GM21528 (cell line): ENCODE measurements at regions not wholly inside any gene's neighbourhood (a gene's known extent, or its start where the extent isn't known, plus 50 kb on each side); places are given as distances from the start of the nearest gene placed in this dataset.
"Not testable (repeated sequence)": the region's sequence is repeated elsewhere in the genome, so short reads cannot be mapped to it uniquely, and the experiment has no call there.

ENCODE experiments used
- ATAC-seq: cut with Tn5 transposase; IDR thresholded peaks from one replicate; pipeline ENCODE4 v1.9.1; 2021; ENCODE audit warnings: mild to moderate bottlenecking, moderate library complexity; ENCODE audit not compliant: unreplicated experiment, low FRiP score

- no peak for ATAC-seq
Measured at GRCh38 chr7:123324283-123324682, 124.5 kb upstream of the SLC13A1 start.

- ATAC-seq: no peak
Measured at GRCh38 chr7:123323689-123324088, 123.9 kb upstream of the SLC13A1 start.

DNA sequence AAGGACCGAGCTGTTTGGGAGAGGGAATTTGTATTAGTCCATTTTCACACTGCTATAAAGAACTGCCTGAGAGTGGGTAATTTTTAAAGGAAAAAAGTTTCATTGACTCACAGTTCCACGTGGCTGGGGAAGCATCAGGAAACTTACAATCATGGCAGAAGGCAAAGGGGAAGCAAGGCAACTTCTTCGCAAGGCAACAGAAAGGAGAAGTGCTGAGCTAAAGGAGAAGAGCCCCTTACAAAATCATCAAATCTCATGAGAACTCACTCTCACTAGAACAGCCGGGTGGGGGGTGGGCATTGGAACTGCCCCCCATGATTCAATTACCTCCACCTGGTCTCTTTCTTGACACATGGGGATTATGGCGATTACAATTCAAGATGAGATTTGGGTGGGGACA, 121.8 kb upstream of the SLC13A1 start:
- not testable (repeated sequence) for ATAC-seq

DNA sequence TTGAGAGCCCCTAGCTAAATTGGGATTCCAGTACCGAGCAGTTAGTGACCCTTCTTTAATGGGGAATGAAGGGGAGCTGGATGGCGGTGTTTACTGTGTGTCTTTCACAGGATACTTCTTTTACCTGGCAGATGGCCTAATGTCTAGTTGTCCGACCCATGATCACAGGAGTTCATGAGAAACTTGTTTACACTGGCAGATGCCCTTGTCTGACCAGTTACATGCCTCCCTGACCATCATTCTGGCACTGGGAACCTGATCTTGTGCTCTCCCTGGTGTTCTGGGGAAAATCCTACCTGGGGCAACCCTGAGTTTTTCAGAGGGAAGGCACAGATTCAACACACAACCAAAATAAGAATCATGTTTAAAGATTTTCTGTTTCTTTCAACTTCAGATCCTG, 120.1 kb upstream of the SLC13A1 start:
- ATAC-seq: no peak

DNA sequence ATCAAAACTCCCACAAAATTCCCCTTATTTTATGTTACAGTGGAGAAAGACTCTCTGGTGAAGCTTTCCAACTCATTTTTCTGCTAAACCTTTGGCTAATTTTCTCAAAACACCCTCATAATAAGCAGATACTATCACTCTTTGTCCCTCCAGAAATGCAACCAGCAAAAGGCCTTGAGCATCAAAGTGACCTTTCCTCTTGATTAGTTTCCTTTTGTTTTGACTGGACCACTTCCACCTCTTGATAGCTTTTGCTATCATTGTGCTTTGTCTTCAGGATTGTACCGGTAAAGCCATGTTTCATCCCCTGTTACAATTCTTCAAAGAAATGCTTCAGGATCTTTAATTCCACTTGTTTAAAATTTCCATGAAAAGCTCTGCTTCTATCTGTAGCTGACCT, 115.1 kb upstream of the SLC13A1 start:
- no peak for ATAC-seq

- ATAC-seq: no peak
Measured at GRCh38 chr7:123308254-123308951, 108.6 kb upstream of the SLC13A1 start.

DNA sequence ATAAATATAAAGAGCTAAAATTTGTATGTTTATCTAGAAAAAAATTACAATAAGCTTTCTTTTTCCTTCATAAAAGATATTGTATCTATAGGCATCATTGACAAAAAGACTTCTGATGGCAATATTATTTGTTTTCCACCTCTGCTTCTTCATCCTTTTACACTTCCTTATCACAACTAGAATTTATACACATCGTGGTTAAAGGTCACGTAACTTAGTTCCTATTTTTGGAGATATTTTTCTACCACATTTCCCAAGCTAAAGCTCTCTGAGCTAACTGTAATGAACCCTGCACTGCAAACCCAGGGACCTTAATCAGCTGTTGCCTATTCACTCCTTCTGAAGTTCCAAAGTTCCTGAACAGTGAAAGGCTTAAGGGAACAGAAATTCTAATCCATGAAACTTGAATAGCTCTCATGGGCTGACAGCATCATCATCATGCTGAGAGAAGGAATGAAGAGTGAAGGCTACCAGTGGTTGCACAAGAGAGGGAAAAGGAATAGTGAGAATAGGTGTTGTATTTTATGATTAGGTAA, 106.1 kb upstream of the SLC13A1 start:
- no peak for ATAC-seq

- ATAC-seq: no peak
Measured at GRCh38 chr7:123303926-123304325, 104.2 kb upstream of the SLC13A1 start.

GRCh38 chr7:123296965-123297364, 97.2 kb upstream of the SLC13A1 start:
- ATAC-seq: no peak

- no peak for ATAC-seq
Measured at GRCh38 chr7:123293710-123294109, 93.9 kb upstream of the SLC13A1 start.

DNA sequence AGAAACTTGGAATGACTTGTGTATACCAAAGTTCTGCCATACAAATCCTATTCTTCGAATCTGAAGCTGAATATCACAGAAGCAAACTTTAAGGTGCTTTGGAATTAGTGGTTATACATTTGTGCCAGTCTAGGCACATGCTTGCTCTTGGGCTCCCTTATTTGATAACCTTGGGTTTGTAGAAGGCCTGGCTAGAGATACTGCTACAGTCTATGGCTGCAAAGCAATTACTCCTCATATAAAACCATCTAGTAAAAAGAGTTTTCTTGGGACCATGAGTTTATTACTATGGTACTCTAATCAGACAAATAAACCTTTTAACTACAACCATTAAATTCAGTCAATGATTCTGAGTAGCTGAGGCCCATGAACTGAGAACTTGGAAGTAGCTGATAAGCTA, 92.5 kb upstream of the SLC13A1 start:
- no peak for ATAC-seq

- no peak for ATAC-seq
Measured at GRCh38 chr7:123289200-123289599, 89.4 kb upstream of the SLC13A1 start.

DNA sequence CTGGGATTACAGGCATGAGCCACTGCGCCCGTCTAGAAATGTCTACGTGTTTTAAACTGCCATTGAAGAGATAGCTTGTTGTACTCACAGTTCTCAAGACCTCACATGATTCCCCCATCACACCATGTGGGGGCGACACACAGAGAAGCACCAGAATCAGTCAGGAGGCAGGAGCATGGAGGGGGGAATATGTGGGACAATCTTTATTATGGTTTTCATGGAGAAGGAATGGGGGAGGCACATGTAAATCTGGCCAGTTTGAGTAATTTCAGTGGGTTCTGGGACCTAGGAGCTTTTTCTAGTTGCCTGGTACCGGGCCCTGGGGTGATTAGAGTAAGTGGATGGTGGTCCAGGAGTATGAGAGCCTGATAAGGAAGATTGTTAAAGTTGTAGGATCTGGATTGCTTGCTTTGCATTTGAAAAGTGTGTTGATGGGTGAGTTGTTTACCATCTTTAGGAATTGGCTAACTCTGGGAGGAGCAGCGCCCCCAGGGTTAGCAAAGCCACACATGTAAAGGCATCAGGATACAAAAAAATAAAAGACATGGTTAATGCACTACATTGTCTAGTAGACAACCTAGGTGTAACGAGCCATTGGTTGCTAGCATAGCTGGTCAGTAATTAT, 85.4 kb upstream of the SLC13A1 start:
- ATAC-seq: no peak

DNA sequence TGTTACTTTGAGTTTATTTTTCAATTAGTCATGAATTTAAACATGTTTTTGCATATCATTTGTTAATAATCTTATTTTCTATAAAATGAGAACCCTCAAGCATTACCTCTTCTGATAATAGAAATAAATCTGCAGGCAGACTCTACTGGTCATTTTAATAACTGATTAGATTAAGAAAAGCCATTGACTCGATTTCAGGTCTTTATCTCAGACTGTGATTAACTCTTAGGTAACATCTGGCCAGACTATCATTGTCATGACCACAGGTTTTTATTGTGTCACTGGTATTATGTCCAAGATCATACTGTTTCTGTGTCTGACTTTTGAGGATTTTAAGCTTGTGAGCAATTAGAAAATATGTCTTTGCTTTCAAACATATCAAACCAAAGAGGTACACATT, 83.6 kb upstream of the SLC13A1 start:
- no peak for ATAC-seq

DNA sequence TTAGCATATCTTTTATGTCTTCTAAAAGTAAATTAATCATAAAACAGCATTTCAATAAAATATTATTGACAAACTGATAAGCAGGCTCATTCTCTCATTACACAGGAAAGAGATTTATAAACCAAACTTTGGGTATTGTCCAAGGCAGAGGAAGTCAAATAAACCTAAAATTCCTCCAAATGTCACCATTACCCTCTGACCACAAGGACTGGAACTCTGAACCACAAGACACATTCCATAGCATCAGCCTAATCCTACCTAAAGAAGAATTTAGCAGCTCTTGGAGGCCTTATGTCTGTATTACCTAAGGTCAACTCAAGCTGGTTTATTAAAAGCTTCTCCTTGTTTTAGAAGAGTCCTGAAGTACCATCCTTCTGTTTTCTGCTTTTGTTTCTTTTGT, 82.4 kb upstream of the SLC13A1 start:
- no peak for ATAC-seq

GRCh38 chr7:123279949-123280348, 80.2 kb upstream of the SLC13A1 start:
- ATAC-seq: no peak

- ATAC-seq: no peak
Measured at GRCh38 chr7:123275036-123275753, 75.4 kb upstream of the SLC13A1 start.

- no peak for ATAC-seq
Measured at GRCh38 chr7:123273185-123273584, 73.4 kb upstream of the SLC13A1 start.

DNA sequence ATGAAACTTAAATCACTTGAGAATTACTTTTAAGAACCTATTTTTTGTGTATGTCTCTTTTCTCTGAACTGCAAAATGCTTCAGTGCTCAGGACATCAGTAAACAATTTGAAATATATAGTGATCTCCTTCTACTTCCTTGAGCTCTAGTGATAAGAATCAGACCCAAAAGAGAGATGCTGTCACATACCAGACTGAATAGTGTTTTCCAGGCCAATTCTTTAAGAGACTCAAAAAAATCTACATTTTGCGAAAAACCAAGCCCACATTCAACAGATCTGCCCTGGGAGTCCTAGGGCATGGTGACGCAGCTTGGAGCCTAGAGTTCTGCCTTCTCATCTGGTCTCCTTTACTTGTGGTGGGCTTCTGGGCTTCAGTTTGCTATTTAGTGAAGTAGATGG, 72.1 kb upstream of the SLC13A1 start:
- no peak for ATAC-seq

DNA sequence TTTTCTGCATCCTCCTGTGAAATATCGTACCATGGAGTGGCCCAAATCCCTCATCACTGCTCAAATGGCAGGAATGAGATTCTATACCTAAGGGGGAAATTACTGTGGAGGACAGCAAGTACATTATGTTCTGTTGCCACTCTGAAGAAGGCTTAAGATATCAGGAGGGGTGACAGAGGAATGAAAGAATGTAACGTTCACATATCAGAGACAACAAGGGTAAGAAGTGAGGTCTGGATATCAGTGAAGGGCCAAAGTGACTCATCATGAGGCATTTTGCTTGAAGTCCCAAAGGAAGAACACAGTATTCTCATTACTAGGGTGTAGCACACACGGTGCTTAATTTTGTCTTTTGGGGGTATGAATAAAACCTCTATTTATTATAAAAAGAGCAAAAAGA, 71.5 kb upstream of the SLC13A1 start:
- no peak for ATAC-seq

GRCh38 chr7:123270570-123270969, 70.8 kb upstream of the SLC13A1 start:
- ATAC-seq: no peak

DNA sequence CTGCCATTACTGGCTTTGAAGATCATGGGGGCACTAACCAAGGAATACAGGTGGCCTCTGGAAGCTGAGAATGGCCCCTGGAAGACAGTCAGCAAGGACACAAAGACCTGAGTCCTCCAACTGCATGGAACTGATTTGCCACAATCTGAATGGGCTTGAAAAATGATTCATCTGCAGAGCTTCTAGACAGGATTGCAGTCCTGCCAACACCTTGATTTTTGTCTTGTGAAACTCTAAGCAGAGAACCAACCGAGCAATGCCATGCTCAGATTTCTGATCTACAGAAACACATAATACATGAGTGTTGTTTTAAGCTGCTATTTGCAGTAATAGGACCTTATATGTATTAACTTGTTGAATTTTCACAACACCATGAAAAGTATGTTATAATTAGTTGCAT, 66.1 kb upstream of the SLC13A1 start:
- no peak for ATAC-seq
